AG20443 (cell line): ENCODE measurements at regions not wholly inside any gene's neighbourhood (a gene's known extent, or its start where the extent isn't known, plus 50 kb on each side); places are given as distances from the start of the nearest gene placed in this dataset.
A peak's percentile ranks its signal among the peaks of the same experiment; 100 is the strongest.

ENCODE experiments used
- DNase-seq: peaks from one replicate; pipeline ENCODE4 v3.0.0; 2012; ENCODE audit warnings: low spot score, mixed read lengths

DNA sequence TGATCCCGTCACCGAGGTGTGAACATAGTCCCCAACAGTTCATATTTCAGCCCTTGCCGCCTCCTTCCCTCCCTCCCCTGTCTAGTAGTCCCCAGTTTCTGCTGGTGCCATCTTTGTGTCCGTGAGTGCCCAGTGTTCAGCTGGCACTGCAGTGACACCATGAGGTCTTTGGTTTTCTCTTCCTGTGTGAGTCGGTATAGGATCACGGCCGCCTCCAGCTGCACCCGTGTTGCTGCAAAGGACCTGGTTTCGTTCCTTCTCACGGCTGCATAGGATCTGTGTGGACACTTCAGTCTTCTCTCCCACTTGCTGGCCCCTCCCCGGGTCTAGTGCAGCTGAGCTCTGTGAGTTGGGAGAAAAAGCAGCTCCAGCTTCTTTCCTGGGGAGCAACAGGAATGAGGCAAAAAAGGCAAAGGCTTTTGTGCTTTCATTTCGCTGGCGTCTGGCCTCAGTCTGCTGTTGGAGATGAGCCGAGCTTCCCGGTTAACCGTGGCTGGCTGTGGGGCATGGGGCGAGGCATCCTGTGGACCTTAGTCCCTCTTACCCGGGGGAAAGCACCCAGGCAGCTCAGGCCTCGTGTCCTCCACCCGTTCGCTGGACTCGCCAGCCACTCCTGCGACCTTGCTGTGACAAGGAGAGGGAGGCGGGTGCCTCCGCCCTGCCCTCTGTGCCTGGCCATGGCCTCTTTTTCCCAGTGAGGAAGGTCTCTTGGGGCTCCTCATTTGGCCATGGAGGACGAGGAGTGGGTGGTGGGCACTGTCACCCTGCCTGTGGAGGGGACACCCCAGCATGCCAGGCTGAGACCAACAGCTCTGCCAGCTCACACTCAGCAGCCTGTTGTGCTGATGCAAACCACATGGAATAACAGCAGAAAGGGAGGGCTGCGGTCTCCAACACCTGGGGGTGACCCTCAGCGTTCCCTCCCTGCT is 196.5 kb downstream of the TEX29 start:
- peak; percentile 25 for DNase-seq

DNA sequence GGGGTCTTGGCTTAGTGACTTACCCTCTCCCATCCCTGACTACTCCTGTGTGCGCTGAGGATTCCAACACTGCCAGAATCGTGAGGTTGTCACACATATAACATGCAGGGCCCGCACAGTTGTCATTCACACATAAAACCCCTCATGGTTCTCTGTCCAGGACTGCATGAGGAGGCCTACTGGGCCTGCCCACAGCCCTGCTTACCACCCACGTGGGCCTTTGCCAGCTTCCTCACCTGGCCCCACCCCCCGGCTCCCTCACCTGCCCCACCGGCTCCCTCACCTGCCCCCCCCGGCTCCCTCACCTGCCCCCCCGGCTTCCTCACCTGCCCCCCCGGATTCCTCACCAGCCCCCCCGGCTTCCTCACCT is 197.2 kb downstream of the TEX29 start:
- no peak for DNase-seq

DNA sequence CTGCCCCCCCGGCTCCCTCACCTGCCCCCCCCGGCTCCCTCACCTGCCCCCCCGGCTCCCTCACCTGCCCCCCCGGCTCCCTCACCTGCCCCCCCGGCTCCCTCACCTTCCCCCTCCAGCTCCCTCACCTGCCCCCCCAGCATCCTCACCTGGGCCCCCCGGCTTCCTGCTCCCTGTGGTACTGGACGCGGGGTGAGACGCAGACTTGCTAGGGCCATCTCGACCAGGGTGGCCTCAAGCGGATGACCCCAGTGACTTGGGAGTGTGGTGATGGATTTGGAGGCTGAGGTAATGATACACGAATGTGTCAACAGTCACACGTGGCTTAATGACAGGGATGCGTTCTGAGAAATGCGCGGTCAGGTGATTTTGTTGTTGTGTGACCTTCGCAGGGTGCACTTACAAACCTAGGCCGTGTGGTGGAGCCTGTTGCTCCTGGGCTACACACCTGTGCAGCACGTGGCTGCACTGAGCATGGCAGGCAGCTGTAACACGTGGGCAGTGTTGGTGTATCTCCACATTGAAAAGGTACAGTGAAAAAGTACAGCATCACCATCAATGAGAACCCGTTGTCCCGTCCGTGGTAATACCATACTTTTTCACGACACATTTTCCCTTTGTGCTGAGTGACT is 197.8 kb downstream of the TEX29 start:
- DNase-seq = no peak

DNA sequence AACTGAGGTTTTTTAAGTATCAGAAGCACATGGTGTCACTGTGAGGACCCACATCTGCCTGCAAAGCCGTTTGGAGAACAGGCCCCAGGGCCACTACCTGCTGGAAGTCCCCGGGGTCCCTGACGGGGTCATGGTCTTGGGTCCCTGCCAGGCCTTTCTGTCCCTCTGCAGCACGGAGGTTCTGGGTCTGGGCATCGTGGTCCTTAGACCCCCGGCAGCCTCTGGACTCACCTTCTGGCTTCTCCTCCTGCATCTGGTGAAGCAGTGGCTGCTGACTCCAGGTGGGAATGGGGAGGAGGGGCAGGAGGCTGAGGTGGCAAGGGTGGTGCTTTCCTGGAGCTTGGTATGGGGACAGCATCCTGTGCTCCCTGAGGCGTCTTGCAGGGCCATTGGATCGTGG is 198.6 kb downstream of the TEX29 start:
- no peak for DNase-seq

DNA sequence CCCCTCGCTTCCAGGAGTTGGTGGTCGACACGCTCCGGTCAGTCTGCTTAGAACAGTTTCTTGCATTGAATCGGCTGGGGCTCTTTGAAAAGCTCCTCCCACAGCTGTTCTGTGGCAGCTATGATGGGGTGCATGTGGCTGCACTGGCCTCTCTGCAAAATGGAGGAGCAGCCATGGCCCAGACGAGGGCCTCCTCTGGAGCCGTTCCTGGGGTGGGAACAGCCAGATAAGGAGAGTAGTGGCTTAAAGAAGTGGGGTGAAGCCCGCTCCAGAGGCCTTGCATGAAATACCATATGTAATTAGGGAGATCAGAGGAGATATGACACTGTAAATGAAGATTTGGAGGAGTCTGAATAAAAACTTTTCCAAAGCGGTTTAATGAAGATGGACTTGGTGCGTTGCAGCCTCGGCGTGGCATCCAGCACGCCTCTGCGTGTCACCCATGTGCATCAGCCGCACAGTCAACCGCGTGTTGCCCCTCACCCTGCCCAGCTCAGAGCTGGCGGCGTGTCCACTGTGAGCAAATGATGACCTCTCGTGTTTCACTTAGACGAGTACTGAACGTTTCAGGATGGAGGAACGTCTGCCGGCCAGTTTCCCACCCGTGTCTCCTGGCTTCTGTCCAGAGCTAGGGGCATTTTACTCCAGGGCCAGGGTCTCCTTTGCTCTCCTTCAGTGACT is 199.2 kb downstream of the TEX29 start:
- DNase-seq = no peak

DNA sequence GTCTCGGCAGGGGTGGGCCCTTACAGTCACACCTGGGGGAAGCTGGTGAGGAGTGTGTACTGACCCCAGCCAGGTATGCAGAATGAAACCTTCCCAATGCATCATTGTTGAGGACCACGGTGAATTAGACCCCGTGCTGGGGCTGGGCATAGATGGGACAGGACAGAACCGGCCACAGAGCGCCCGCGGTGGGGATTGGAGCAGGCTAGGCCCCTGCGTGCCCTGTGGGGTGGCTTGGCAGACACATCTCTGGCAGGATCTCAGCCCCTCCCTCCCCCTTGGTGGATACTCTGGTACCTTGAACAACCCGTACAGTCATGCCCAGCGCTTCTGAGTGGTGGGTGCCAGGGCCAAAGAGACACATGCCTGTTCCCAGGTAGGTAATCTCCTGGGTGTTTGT is 200.6 kb downstream of the TEX29 start:
- DNase-seq = no peak

DNA sequence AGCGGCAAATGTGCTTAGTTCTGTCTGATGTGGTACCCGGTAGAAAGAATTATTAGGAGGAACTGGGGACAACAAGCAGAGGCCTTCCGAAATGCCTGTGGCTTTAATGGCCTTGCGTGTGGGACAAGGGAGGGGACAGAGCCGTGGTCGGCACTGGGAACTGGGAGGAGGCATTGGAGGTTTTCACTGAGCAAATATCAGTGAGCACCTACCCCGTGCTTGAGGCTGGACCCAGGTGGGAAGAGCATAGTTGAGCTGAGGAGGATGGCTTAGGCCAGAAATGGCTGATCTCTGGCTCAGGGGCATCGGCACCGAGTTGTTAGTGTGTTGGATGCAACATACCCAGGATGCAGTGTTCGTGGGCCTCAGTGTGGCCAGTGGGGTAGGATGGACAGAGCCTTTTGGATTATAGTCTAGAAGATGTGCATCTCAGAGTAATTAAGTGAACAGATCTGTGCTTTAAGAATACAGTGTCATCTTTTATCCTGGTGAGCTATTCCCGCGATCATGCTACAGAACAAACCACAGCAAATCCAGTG is 201.3 kb downstream of the TEX29 start:
- no peak for DNase-seq

DNA sequence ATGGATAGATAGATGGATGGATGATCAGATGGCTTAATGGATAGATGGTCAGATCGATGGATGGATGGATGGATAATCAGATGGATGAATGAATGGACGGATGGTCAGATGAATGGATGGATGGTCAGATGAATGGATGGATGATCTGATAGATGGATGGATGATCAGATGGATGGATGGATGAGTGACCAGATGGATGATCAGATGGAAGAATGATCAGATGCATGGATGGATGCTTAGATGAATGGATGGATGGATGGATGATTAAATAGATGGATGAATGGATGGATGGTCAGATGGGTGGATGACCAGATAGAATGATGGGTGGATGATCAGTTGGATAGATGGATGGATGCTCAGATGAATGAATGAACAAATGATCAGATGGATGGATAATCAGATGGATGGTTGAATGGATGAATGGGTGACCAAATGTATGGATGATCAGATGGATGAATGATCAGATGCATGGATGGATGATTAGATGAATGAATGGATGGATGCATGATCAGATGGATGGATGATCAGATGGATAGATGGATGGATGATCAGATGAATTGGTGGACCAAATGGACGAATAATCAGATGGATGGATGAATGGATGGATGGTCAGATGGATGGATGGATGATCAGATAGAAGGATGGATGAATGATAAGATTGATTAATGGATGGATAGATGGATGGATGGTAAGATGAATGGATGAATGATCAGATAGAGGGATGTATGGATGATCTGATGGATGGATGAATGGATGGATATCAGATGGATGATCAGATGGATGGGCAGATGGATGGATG is 205.1 kb downstream of the TEX29 start:
- DNase-seq = no peak

DNA sequence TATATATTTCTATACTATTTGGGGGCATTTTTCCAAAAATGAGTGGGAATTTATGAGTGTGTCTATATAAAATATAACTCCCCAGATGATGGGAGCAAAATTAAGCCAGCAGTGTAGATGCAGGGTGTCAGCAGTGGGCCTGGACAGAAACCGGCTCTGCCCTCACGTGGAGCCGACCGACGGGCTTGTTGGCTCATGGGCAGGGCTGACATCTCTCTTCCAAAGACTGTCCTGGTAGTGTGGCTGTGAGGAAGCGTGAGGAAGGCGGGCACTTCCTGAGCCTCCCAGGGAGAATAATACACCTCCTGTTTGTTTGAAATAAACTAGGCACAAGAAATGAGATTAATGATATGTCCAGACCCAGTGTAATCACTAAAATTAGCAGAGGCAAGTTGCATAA is 206.5 kb downstream of the TEX29 start:
- DNase-seq = no peak

DNA sequence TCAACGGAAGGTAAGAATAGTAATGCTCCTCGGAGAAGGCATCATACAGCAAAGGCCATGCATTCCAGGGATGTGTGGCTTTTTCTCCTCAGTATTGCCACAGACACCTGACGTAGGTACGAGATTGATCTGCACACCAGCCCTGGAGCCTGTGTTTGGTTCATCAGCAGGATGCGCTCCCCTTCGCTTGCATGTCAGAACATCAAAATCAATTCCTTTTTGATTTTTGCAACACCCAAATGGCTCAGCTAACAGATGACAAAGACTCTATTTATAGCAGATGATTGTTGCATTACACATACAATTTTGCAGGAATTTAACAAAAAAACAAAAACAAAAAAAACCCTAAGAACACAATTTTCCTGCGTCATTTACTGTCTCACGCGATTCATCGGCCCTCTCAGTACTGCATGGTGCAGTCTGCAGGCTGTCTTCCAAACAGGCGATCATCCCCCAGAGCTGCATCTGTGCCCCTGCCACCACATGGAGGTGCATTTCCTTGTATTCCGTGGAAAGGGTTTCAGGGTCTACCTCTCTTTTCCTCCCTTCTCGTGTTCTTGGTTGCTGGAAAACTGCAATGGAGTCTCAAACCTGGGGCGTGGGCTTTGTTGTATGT is 207.3 kb downstream of the TEX29 start:
- no peak for DNase-seq

DNA sequence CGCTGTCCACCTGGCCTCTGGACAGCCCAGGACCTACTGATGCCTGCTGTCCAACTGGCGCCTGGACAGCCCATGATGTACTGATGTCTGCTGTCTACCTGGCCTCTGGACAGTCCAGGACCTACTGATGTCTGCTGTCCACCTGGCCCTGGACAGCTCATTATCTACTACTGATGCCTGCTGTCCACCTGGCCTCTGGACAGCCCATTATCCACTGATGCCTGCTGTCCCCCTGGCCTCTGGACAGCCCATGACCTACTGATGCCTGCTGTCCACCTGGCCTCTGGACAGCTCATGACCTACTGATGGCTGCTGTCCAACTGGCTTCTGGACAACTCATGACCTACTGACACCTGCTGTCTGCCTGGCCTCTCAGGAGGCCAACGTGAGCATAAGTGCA is 208.1 kb downstream of the TEX29 start:
- no peak for DNase-seq

DNA sequence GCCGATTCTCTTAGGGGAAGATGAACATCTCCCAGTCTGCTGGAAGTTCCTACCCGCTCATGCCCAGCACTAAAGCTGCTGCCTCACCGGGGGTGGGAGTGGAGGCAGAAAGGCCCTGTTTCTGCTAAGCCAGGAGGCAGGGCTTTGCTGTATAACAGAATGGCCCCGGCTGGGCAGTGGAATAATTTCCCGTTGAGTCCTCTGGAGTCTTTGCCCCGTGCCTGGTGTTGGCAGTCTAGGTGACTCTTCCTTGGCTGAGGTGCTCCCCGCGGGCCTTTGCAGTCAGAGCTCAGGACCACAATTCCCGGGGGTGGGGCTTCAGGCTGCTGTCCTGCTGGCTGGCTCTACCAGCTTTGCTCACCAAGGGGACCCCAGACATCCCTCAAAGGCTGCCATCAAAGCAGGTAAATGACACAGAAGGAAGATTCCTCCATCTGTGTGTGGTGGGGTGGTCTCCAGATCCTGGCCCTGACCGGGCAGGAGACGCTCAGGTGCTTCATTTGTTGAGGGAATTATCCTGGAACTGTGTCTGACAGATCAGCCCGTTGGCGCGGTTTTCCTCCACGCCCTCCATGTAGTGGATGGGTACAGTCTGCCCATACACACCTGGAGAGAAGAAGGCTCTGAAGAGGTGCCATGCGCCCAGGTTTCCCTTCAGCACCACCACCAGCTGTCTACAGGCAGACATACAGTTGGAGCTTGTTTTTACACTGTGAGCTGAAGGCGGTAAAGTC is 209.9 kb downstream of the TEX29 start:
- DNase-seq = no peak

DNA sequence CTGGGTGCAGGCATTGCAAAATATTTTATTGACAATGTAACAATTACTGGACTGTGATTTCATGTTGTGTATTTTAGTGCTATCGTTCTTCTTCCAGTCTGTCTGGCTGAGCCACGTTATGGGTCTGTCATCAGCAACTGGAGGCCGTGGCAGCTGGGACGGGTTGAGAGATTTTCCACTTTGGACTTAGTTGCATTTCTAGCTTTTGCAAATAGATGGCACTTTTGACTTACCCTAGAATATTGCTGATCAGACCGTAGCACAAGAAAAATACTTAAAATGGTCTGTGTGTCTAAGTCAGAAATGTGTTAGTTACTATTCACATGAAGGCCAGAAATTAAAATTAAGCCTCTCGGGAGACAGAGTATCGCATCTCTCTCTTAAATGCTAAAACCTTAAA is 211.1 kb downstream of the TEX29 start:
- no peak for DNase-seq

DNA sequence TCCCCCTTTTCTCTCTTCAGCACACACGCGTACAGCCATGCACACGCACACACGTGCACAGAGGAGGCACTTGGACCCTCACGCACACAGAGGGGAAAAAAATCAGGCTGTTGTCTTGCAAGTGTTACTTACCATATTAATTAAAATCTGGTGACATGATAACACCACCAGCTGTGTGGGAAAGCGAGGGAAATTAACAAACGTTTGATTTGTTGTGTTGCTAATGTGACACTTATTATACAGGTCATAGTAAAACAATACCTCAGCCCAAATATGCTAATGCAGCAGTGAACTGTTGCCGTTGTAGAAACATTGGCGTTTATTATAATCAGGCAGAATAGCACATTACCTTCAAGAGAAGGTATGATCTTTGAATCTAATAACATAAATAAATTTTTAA is 211.7 kb downstream of the TEX29 start:
- no peak for DNase-seq

DNA sequence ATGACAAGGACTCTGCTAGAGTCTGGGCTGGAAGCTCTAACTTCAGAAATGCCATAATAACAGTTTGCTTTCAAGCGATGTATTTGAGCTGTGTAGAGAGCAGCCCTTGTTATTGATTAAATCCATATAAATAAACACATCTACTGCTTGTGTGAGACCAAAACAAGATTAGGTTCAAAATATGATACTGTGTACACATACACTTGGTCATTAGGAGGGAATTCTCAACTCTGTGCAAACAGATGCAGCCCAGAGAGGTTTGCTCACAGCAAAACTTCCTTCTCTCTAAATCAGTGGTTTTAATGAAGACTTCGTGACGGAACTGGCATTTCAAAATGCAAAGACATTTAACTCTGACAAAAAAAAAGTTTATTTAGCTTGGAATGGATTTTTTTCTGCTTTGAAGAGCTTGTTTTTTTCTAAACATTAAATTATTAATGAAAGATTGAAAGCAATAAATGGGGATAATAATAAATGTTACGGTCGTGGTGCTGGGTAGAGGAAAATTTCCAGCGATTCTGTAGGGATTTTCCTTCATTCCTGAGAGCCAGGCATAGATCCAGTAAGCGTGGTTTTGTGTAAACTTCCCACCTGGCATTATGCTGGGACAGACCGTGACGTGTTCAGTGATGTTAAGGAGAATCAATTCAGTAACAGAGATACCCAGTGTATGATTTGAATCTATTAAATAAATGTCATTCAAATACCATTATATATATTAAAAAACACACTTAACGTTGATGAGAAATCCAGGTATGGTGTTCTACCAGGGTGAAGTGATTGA is 213.7 kb downstream of the TEX29 start:
- no peak for DNase-seq

DNA sequence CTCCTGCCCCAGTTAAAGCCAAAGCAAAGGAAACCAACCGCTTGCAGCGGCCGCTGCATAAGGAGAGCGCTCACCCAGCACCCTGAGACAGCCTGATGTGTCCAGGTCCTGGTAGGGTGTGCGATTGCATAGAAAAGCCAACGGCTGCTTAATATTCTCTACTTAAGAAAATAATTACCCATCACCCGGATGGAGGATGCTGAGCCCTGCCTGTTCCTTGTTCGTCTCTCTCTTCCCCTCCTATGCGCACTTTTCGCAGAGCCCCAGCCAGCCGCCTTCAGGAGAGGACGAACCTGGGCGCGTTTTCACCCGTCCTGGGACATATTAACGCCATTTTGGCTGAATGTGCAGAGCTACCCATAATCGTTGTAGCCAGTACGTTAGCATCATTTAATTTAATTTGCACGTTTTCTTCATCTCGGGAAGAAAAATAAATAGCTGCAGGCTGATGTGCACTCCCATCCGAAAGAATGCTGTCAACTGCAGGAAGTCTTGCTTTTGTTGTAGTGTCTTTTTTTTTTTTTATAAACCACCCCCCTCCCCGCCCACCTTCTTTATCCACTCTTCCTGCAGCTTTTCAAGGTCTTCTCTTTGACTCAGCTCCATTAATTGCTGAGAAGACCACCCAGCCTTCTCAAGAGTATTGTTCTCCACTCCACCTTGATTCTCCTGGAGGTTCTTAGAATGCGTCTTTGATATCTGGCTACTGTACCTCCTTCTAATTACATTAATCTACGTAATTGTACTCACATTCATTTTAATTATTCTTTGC is 214.5 kb downstream of the TEX29 start:
- DNase-seq = no peak

DNA sequence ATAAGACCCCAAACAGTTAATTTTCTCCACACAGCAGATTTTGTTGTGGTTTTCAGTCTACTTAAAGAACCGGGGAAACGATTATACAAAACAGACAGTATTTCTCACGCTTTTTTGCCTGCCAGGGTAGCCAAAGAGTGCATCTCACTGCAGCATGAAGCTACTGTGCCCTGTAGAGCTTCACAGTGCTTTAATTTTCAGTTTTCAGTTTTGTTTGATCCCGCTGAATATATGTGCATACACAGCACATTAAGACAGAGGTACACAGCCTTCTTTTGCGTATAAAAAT is 215.0 kb downstream of the TEX29 start:
- DNase-seq = no peak

DNA sequence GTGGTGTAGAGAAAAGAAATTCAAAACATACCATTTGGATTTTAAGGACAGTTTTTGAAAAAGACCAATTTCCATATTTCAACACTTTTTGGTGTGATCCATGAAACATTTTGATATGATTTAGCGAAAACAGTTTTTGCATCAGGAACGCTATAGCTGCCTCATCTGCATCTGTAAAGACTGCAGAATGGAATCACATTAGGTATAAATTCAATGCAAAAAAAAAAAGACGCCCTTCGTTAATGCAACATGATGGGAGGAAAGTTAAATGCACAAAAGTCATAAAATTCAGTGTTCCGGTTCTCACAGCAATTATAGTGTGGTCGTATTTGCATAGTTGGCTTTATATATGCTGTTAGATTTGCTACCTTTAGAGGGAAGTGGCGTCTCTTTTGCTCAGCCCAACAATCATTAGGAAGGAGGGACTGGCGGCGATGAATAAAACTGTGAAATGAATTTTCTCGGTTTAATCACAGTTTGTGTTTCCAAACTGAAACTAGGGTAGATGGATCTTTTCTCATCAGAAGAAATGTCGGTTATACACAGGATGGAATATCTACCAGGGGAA is 215.7 kb downstream of the TEX29 start:
- no peak for DNase-seq

DNA sequence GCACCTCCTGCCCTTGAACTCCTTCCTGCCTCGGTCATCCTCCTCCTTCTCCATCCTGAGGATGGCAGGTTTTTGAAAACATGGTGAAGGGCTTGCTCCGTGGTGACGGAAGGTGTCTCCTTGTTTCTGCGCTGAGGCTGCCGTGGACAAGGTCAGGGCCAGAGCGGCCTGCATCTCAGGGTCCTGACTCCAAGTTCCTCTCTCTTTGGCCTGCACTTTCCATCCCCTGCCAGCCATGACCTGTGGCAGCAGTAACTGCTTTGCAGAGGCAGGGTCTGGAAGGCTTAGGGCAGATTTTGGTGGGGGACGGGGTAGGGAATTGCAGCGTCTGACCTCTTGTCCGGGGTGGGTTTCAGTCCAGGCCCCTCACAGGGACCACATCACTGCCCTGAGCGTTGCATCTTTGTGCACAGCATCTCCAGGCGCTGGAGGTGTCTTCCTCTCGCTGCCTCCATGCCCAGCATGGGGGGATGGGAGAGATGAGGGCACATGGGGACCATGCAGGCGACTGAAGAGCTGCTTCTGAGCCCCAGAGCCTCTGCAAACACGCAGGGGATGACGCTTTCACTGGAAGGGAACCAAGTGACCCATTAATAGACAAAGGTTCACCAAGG is 216.8 kb downstream of the TEX29 start:
- no peak for DNase-seq
